ENCODE measurements at regions not wholly inside any gene's neighbourhood (a gene's known extent, or its start where the extent isn't known, plus 50 kb on each side); places are given as distances from the start of the nearest gene placed in this dataset.

DNA sequence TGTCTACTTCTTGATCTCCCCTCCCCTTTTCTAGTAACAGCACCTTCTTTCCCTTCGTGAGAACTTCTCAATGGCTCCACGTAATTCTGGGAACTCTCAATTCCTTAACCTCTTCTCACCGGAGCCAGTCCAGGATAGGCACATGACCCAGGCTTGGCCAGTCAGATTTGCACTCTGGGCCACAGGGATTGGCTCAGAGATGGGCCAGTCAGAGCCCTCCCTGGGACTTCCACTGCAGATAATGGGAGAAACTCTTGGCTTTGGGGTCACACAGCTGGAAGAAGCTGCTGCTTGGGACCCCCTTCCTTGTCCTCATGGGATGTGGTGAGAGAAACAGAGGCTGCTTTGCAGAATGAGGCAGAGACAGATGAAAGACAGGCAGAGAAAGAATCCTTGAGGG, 302.3 kb downstream of the PTPRU start:
- no peak for DNase-seq (ENCODE audit: low read depth in 2 of 2, low spot score in 1 of 2)

DNA sequence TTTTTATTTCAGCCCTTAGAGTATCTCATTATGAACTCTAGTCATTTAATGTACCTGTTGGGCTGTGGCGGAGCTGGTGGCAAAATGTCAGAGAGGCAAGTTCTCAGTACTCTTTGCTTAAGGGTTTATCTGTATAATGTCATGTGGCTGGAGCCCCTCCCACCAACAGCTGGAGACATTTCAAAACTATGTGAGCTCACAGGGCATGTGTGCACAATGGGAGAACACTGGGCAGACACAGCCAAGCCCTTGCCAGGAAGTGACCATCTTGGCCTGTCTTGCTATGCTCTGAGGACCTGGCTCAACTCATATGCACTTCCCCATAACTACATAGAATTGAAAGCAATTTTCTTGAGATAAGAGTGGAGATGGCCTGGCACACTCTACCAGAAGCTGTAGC, 296.4 kb downstream of the PTPRU start:
- DNase-seq (ENCODE audit: low read depth in 2 of 2, low spot score in 1 of 2) = no peak

DNA sequence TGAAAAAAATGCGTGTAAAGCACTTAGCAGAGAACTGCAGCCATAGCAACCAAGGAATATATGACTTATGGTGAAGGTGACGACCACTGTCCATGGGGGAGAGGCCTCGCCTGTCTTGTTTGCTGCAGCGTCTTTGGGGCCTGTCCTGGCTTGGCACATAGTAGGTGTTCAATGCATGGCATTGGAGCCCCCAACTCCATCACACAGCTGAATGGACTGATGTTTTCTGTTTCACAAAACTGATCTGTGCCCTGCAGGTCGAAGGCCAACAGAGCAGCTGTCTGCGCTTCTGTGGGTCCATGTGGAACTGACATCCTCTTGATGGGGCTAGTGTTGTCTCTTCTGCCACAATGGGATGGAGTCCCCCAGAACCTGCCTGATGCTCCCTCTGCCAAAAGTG, 296.0 kb downstream of the PTPRU start:
- DNase-seq (ENCODE audit: low read depth in 2 of 2, low spot score in 1 of 2) = no peak

DNA sequence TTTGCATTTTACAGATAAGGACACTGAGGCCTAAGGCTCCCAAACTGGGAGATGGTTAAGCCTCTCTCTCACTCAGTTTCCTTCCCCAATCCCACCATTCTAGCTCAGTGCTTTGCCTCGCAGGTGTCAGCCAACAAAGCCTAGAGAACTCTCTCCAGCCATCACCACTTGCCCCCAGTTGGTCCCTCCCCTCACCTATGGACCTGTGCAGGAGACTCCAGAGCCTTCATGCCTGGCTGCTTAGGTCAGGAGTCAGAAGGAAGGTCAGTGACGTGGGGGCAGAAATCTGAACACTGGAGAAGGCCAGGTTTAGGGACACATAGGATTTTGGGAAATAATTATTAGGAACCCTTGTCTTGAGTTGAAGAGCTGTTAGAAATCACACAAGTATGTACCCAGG, 295.3 kb downstream of the PTPRU start:
- DNase-seq (ENCODE audit: low read depth in 2 of 2, low spot score in 1 of 2) = no peak

DNA sequence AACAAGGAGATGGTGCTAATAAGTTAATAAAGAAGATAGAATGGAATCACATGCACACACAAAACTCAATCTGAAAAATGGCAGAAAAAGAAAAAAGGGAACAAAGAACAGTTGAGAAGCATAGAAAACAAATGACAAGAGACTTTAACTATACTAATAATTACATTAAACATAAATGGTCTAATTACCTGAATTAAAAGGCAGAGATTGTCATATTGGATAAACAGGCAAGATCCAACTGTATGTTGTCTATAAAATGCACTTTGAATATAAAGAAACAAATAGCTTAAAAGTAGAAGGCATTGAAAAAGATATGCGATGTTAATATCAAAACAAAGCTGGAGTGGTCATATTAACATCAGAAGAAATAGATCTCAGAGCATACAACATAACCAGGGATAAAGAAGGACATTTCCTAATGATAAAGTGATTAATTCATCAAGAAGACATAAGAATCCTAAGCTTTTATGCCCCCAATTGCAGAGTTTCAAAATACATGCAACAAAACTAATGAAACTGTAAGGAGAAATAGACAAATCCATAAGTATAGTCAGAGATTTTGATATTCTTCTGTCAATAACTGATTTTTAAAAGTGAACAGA, 293.5 kb downstream of the PTPRU start:
- DNase-seq (ENCODE audit: low read depth in 2 of 2, low spot score in 1 of 2) = no peak

DNA sequence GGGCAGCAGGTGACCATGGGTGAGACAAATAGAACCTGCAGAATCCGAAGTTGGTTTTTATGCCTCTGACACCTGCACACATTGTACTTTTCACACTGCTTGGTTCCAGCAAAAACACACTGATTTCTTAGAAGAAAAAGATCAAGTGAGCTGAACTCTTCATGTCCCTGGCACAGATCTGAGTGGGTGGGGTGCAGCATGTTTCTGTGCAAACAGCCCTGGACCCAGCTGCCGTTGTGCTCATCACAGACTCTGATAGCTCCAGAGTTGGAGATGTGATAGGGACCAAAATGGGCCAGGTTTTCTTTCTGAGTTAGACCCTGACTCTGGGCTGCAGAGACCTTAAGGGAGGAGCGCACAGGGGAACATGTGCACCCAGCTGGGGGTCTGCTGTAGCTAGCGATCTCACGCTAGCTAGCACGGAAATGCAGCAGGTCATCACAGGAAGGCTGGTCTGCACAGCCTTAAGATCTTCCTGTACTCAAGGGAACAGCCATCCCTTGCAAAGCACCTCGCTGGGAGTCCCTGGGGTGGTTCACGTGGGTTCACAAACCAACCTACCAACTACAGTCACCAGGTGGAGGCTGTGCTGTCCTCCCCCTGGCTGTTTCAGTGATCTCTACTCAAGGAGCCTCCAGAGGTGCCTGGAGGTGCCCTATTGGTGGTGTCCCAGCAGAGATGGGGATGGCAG, 291.1 kb downstream of the PTPRU start:
- DNase-seq (ENCODE audit: low read depth in 2 of 2, low spot score in 1 of 2) = no peak

DNA sequence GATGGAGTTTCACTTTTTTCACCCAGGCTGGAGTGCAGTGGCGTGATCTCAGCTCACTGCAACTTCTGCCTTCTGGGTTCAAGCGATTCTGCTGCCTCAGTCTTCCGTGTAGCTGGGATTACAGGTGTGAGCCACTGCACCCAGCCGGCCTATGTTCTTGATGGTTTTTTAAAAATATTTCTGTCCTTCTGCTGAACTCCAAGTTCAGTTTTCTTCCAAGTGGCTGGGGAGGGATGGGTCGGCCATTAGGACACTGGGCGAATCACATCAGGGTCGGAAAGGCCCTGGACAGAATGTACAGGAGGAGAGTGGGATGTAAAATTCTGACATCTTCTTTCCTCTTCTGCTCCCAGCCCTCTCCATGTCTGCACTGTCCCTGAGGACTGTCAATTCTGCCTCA, 289.6 kb downstream of the PTPRU start:
- DNase-seq (ENCODE audit: low read depth in 2 of 2, low spot score in 1 of 2) = no peak

DNA sequence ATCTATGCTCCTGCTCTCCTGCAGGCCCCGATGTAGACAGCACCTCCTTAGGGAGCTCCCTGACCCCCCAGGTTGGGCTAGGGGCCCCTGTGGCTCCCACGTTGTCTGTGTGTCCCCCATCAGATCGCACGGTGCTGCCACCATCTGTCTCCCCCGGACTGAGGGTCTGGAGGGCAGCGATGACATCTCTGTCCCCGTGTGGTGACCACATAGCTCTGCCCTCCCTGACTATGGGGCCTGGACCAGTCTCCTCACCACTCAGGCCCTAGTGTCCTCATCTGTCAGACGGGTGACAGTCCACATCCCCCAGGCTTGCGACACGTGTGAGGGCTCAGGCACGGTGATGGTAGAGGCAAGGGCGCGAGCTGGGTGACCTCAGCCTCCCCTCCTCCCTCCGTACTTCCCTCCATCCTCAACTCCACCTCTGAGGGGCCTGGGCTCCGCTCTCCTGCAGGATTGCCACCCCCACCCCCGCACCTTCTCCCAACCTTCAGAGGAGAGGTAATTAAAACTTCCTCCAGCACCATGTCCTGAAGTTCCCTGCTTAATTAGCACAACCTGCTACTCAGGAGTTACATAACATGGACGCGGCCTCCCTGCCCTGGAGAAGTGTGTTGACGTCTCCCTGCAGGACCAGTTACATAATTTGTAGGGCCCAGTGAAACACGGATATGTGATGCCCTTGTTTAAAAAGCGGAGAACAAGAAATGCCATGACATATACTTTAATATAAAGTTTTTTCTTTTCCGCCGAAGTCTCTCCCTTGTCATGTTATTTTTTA, 288.2 kb downstream of the PTPRU start:
- DNase-seq (ENCODE audit: low read depth in 2 of 2, low spot score in 1 of 2) = no peak

DNA sequence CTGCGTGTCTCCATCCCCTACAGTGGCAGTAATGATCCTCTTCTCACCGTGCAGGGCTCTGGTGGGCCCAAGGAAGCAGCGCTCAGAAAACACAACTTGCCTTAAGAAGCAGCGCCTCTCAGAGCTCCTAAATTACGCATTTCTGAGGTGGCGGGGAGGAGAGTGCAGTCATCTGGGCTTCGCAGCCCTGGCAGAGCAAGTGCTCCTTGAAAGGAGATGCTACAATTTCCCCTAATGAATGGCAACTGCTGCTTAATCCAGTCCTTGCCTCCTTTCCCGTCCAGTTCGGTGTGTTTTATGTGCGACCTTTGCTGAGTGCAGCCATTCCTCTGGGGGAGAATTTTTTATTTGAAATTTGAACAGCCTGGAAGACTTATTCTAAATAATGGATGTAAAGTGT, 287.3 kb downstream of the PTPRU start:
- DNase-seq (ENCODE audit: low read depth in 2 of 2, low spot score in 1 of 2) = no peak

DNA sequence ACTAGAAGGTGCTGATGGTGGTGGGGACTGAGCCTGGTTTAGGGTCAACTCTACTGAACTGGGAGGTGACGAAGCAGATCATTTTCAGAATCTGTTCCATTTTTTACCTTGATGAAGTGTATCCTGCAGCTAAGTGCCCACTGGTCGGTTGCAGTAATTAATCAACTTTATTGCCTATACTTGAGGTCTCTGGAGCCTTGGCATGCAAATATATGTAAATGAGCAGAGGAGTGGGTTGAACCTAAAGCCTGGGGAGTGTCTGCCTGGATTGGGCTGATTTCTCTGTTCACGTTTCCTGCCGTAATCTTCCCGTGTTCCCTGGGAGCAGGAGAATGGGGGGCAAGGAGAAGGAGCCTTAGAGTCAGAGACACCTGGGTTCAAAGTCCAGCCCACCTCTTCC, 286.8 kb downstream of the PTPRU start:
- DNase-seq (ENCODE audit: low read depth in 2 of 2, low spot score in 1 of 2) = no peak

DNA sequence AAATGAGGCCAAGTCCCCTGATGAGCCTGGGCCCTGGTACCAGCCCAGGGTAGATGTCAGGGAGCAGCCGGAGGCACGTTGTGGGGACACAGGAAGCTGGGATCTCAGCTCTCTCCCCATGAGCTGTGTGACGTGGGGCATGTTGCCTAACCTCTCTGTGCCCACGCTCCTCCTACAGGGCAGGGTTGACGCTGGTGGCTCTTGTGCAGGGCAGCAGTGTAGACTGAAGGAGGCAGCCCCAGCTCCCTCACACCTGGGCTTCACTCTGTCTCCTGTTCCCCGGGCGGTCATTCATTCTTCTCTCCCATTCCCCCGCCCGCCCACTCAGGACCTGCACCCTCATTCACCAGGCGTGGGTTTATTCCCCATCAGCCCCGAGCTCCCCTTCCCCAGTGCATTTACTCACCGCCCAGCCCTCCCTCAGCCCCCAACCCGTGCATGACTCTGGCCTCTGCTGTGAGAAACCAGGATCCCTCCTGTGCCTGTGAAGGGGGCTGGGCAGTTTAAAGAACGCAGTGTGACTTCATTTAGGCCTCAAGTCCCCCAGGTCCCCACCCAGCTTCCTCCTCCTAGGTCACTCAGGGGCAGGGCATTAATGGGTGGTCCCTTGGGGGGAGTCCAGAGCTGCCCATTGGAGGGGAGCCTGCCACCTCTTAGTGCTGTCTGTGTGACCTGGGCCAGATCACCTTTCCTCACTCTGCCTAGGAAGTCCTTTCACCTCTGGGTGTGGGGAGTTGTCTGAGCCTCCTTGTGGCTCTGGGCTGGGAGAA, 285.7 kb downstream of the PTPRU start:
- no peak for DNase-seq (ENCODE audit: low read depth in 2 of 2, low spot score in 1 of 2)

DNA sequence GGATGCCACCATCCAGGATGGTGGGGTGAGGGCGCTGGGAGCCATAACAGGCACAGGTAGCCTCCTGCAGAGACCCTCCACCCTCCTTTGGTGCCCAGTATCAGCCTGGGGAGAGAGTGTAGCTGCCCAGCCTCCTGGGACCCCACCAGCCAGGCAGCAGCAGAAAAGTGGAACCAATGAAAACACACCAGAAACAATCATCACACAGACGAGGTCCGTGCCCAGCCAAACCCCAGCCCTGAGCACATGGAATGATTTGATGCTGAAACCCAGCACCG, 285.1 kb downstream of the PTPRU start:
- DNase-seq (ENCODE audit: low read depth in 2 of 2, low spot score in 1 of 2) = no peak

DNA sequence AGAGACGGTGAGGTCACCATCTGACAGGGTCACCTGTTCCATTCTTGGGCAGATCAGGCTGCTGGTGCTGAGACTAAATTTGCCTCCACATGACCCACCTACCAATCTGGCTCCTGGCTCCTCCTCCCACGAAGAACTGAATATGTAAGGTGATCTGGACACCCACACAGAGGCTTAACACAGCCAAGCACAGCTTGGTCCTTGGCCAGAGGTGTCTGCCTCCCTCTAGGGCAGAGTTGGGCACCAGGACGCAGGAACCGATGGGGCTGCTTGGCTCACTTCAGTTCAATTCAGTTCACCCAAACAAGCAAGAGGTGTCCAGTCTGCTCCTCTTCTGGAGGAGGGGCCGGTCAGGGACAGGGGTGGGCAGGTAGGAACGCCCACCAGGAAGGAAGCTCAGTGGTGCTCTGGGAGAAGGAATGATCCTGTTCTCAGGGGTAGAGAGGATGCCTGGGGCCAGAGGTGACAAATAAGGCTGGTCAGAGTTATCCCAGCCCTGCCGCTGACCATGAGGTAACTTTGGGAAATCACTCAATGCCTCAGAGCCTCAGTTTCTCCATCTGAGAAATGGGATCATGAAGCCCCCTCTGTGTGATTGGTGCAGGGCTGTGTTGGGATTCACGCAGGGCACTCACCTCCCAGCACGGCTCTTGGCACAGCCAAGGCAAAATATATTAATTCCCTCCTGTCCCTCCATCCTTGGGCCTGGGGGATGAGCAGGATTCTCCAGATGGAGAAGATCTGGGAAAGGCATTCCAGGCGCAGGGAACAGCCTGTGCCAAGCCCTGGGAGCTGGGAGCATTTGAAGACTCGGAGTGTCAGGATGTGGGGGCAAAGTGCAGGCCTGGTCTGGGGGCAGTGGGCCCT, 284.5 kb downstream of the PTPRU start:
- DNase-seq (ENCODE audit: low read depth in 2 of 2, low spot score in 1 of 2) = no peak

DNA sequence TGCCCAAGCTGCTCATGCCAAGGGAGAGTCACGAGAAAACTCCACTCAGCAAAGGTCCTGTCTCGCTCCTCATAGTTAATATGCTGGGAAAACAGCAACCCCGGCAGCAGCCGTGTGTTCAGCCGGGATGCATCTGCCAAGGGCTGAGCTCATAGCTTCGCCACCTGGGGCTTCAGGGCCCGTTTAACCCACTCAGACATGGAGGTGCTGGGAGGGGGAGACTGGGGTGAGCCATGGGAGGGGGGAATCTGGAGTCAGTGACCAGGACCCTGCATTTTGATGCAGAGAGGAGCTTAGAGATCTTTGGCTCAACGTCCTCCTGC, 283.4 kb downstream of the PTPRU start:
- DNase-seq (ENCODE audit: low read depth in 2 of 2, low spot score in 1 of 2) = no peak

DNA sequence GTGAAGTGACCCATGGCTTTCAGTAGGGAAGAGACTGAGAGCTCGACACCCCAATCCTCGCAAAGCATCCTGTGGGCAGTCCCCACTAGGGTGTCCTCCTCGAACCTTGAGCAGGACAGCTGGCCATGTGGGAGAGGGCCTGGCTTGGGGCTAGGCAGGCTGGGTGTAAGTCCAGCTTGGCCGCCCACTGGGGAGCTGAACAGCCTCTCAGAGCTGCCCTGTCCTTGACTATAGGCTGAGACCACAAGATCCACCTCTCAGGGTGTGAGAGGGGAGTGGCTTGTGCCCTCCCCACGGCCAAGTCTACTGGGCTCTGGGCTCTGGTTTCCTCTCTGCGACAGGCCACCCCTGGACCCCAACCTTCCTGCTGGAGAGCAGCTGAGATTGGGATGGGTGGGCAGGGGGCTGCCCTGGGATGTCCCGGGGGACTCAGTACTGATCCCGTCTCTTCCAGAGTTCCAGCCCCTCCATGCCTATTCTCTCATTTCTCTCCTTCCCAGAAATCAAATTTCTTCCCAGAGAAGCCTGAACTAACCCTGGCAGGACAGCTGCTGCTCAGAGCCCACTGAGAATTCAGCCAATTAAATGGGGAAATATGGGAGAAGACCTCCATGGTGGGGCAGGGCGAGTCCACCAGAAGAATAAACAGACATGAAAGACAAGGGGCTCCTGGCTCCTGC, 282.9 kb downstream of the PTPRU start:
- no peak for DNase-seq (ENCODE audit: low read depth in 2 of 2, low spot score in 1 of 2)

DNA sequence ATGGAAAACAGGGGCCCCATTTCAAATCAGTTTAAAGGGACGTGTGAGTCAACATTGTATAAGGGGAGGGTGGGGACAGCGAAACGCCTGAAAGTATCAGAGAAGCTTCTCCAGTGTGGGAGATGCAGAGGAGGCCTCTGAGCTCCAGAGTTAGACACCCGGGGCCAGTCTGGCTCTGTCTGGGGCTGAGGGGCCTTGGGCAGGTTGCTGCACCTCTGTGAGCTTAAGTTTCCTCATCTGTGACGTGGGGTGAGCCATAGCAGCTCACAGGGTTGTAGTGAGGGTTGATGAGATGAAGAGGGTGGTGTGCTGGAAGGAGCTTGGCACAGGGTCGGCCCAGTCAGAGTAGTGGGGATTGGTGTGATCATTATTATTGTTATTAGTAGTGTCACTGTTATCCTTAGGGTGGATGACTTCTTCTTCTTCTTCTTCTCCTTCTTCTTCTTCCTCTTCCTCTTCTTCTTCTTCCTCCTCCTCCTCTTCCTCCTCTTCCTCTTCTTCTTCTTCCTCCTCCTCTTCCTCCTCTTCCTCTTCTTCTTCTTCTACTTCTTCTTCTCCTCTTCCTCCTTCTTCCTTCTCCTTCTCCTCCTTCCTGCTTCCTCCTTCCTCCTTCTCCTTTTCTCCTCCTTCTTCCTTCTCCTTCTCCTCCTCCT, 282.0 kb downstream of the PTPRU start:
- DNase-seq (ENCODE audit: low read depth in 2 of 2, low spot score in 1 of 2) = no peak

DNA sequence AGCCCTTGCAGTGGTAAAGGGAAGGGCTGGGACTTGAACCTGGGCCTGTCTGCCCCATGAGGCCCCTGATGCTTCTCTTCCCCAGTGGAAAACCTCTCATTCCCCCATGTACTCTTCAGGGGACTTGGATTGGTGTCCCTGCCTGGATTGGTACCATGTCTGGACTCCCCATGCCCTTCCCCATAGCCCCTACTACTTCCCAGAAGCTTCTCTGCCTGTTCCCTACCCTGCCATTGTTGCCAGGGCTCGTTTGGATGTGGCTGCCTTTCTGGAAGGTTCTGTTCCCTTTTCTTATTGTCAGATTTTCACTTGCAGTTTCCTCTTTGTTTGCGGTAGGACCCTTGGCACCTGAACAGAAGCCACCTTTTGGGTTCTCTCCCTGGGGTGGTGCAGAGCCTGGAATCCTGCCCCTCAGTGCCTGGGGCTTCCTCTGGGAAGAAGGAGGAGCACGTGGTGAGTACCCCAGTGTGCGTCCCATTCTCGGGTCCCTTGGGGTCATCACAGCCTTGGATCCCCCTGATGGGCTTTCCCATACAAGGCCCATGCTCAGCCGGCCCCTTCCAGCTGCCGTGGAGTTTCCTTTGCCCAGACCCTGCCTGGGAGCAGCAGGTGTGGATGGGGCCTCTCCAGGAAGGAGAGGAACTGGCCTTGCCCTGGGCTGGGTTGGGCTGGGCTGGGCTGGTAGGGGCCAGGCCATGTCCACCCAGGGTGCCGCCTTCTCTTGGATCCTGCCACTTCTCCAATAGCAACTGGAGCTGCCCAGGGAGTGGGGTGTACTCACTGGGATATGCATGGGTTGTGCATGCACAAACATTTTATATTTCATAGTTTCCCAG, 281.1 kb downstream of the PTPRU start:
- DNase-seq (ENCODE audit: low read depth in 2 of 2, low spot score in 1 of 2) = no peak

DNA sequence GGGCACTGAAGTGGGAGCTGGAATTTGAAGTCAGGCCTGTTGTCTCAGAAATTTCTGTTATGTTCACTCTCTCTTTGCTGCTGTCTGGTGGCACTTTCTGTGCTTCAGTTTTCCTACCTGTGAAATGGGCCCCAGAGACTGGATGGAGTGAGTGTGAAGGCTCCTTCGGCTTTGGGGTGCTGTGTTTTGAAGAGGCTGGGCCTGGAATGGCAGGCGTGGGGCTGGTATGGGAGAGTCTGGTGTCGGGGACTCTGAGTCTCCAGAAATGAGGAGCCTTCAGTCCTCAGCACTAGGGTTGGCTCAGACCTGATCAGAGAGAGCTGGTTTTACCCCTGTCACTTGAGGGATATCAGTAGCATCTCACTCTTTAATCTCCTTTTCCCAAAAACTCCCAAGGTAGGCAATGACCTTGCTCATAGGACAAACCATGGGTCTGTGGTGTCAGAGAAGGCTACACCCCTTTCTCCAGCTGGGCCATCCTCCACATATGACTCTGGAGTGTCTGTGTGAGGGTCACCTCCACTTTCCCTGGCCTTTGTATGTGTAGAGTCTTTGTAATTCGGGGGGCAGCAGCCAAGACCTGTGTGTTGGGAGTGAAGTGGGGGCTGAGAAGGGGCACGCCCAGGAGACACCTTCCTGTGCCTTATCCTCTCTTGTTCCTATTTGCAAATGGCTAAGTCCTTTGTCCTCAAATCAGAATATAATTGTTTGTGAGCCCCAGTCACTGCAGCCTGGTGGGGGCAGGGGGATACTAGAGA, 279.9 kb downstream of the PTPRU start:
- no peak for DNase-seq (ENCODE audit: low read depth in 2 of 2, low spot score in 1 of 2)

Data from stimulated activated CD8-positive, alpha-beta memory T cell treated with anti-CD3 and anti-CD28 coated beads, Interleukin-4, amount 100 ng/mL, for 1 hour (primary cell).